ENCODE measurements at regions not wholly inside any gene's neighbourhood (a gene's known extent, or its start where the extent isn't known, plus 50 kb on each side); places are given as distances from the start of the nearest gene placed in this dataset.
A peak's percentile ranks its signal among the peaks of the same experiment; 100 is the strongest.
"Not testable (repeated sequence)": the region's sequence is repeated elsewhere in the genome, so short reads cannot be mapped to it uniquely, and the experiment has no call there.

DNA sequence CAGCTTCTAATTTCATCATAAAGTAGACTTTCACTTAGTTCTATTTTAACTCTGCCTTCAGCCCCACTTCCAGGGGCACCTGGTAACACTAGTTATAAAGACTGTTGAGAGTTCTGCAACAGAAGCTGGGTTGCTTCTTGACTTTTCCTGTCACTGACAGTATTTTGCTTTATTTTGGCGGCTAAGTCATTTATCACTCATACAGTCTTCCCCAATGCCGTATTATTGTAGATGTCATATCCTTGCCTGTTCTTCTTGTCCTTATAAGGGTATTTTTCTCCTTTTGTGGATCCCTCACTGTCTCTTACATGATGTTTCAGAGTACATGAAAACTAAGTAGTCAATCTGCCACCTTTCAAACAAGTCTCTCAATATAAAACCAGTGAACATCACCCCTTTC lies 369.0 kb upstream of the PPP2R3A start:
- FAIRE-seq: no peak
- no peaks in the 10 kb centered on the region for H3K36me3 ChIP-seq
- 66 to 73% methylated on average over 2 of the region's 2 CpGs for WGBS, 2 donors

DNA sequence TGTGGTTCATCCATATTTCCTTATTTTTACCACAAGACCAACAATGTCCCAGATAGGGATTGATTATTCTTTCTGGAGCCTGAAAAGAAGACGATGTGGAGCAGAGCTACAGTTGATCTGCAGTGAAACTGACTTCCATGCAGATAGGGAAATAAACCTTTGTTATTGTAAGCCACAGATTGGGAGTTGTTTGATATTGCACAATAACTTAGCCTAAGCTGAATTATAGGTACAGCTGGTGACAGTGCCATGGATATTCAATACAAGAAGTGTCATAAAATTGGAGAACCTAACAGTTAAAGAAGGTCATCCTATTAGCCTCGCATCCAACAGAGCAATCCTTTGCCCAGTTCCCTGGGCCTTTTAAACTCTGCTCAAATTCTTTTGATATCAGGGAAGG lies 367.7 kb upstream of the PPP2R3A start:
- Histone ChIP-seq H3K27me3 (peaks cover 0 to 1% (median 0%) of the 10 kb centered on the region in 4 donors), H3K9me3 (no peaks in the 10 kb centered on the region), H3K36me3 (no peaks in the 10 kb centered on the region), H3K4me3 (no peak overlapping the region), H3K27ac (no peak overlapping the region), H3K4me1 (no peaks in the 10 kb centered on the region)
- FAIRE-seq (no peak), DNase-seq (no peak), ATAC-seq (no peak)
- no peak for TF ChIP-seq CTCF (IDR thresholded peaks at IDR 0.05)
- 49 to 69% methylated on average over 2 of the region's 2 CpGs for WGBS, 2 donors
- intact Hi-C loops (cut with DNase I): no loop called here

More for the DNA sequence above, 369.0 kb upstream of the PPP2R3A start:
- no peak for TF ChIP-seq CTCF (IDR thresholded peaks at IDR 0.05)
- H3K27me3 ChIP-seq: no peaks in the 10 kb centered on the region
- H3K4me3 ChIP-seq: no peak overlapping the region
- H3K9me3 ChIP-seq: no peaks in the 10 kb centered on the region
- intact Hi-C loops (cut with DNase I): no loop called here
- ATAC-seq (no peak), DNase-seq (no peak)
- H3K4me1 ChIP-seq: no peaks in the 10 kb centered on the region
- no peak overlapping the region for H3K27ac ChIP-seq

GRCh38 chr3:135598597-135598996 lies 366.9 kb upstream of the PPP2R3A start:
- intact Hi-C loops (cut with DNase I): no loop called here
- Histone ChIP-seq H3K4me3 (no peak overlapping the region), H3K9me3 (no peaks in the 10 kb centered on the region), H3K4me1 (no peaks in the 10 kb centered on the region), H3K27ac (no peak overlapping the region), H3K36me3 (no peaks in the 10 kb centered on the region), H3K27me3 (peaks cover 0 to 7% (median 0%) of the 10 kb centered on the region in 4 donors)
- WGBS, 2 donors: 71 to 73% methylated on average over 2 of the region's 2 CpGs
- FAIRE-seq (no peak), DNase-seq (no peak), ATAC-seq (no peak)
- no peak for TF ChIP-seq CTCF (IDR thresholded peaks at IDR 0.05)

DNA sequence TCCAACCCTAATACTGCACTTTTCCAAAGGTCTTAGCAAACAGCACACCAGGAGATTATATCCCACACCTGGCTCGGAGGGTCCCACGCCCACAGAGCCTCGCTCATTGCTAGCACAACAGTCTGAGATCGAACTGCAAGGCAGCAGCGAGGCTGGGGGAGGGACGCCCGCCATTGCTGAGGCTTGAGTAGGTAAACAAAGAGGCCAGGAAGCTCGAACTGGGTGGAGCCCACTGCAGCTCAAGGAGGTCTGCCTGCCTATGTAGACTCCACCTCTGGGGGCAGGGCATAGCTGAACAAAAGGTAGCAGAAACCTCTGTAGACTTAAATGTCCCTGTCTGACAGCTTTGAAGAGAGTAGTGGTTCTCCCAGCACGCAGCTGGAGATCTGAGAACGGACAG lies 361.0 kb upstream of the PPP2R3A start:
- intact Hi-C loops (cut with DNase I); H3K27ac ChIP-seq; ATAC-seq; H3K36me3 ChIP-seq; H3K9me3 ChIP-seq; H3K4me1 ChIP-seq; FAIRE-seq; H3K4me3 ChIP-seq; H3K27me3 ChIP-seq: not testable (repeated sequence)
- peak in 1 of 6 donors; percentile 24 for DNase-seq
- 64 to 75% methylated on average over 9 to 10 of the region's 10 CpGs for WGBS, 2 donors

DNA sequence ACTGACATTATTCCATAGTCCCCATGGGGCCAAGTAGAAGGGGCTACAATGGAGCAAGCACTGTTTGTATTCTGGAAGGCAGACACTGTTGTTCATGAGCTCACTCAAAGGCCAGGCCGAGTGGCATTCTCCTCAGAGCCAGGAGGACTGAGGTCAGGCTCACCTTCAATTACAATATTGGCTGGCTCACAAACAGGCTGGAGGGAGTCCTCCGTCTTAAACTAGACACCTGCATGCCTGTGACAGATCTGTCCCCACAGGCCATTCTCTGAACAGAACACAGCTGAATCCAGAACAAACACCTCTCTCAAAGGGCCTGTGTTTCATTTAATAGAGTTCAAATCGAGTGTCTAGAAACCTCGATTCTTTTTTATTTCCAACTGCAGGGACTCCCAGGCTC lies 347.4 kb upstream of the PPP2R3A start:
- no peak for TF ChIP-seq CTCF (IDR thresholded peaks at IDR 0.05)
- ATAC-seq: no peak
- 42 to 59% methylated on average over 4 of the region's 4 CpGs for WGBS, 2 donors
- no peaks in the 10 kb centered on the region for H3K4me1 ChIP-seq
- no peaks in the 10 kb centered on the region for H3K9me3 ChIP-seq
- no peak for FAIRE-seq
- H3K27me3 ChIP-seq: no peaks in the 10 kb centered on the region
- DNase-seq: no peak
- intact Hi-C loops (cut with DNase I): no loop called here
- H3K4me3 ChIP-seq: no peak overlapping the region
- H3K27ac ChIP-seq: no peak overlapping the region
- H3K36me3 ChIP-seq: no peaks in the 10 kb centered on the region
